GM23338 (cell line): ENCODE measurements at regions not wholly inside any gene's neighbourhood (a gene's known extent, or its start where the extent isn't known, plus 50 kb on each side); places are given as distances from the start of the nearest gene placed in this dataset.

ENCODE experiments used
- ATAC-seq: fragments of 200-7000 bp; cut with Tn5 transposase; 3 replicates; pipeline ENCODE4 v1.9.1; 2020
- DNase-seq: peaks from one replicate; pipeline ENCODE4 v3.0.0-alpha.2; 2015; ENCODE audit warnings: low spot score
- H2AFZ ChIP-seq: fragments of 200-600 bp; sonication (generic); 2 replicates; pipeline ENCODE4 v1.8.0; 2016; ENCODE audit warnings: antibody characterized with exemption, mild to moderate bottlenecking, moderate library complexity
- H3F3A ChIP-seq: fragments of 200-600 bp; sonication (generic); replicated peaks from 2 replicates; pipeline ENCODE4 v1.8.0; 2017; ENCODE audit warnings: antibody characterized with exemption, mixed run types, low read depth
- H3K27ac ChIP-seq: fragments of 200-600 bp; sonication (generic); 2 replicates; pipeline ENCODE4 v1.6.1; 2016; ENCODE audit warnings: low read depth
- H3K27me3 ChIP-seq: fragments of 200-600 bp; sonication (generic); 2 replicates; pipeline ENCODE4 v1.8.0; 2016; ENCODE audit warnings: mild to moderate bottlenecking, mixed run types, moderate library complexity; ENCODE audit not compliant: insufficient read depth
- H3K36me3 ChIP-seq: fragments of 200-600 bp; sonication (generic); 2 replicates; pipeline ENCODE4 v1.8.0; 2016; ENCODE audit warnings: mild to moderate bottlenecking; ENCODE audit not compliant: insufficient read depth
- H3K4me1 ChIP-seq: fragments of 200-600 bp; sonication (generic); 2 replicates; pipeline ENCODE4 v1.8.0; 2016; ENCODE audit warnings: mild to moderate bottlenecking, moderate library complexity; ENCODE audit not compliant: insufficient read depth
- H3K4me2 ChIP-seq: fragments of 200-600 bp; sonication (generic); 2 replicates; pipeline ENCODE4 v1.7.1; 2017; ENCODE audit warnings: mixed run types
- H3K4me3 ChIP-seq: fragments of 200-600 bp; sonication (generic); 2 replicates; pipeline ENCODE4 v1.6.1; 2016; ENCODE audit warnings: mixed run types
- H3K79me2 ChIP-seq: fragments of 200-600 bp; sonication (generic); replicated peaks from 2 replicates; pipeline ENCODE4 v1.8.0; 2017; ENCODE audit warnings: mild to moderate bottlenecking; ENCODE audit not compliant: insufficient read depth
- H3K9me2 ChIP-seq: fragments of 200-600 bp; sonication (generic); 2 replicates; pipeline ENCODE4 v1.8.0; 2017; ENCODE audit not compliant: insufficient read depth
- H4K20me1 ChIP-seq: fragments of 200-600 bp; sonication (generic); replicated peaks from 2 replicates; pipeline ENCODE4 v1.8.0; 2017; ENCODE audit warnings: mild to moderate bottlenecking; ENCODE audit not compliant: insufficient read depth
- H3K27ac Mint-ChIP-seq: 2 replicates; pipeline ENCODE4 v1.8.0; 2020; ENCODE audit warnings: inconsistent platforms, mild to moderate bottlenecking, moderate library complexity, mixed read lengths
- H3K27me3 Mint-ChIP-seq: 3 replicates; pipeline ENCODE4 v1.8.0; 2022; ENCODE audit warnings: low read depth, mild to moderate bottlenecking, moderate library complexity, mixed read lengths, inconsistent platforms; ENCODE audit not compliant: insufficient read depth, poor library complexity
- H3K36me3 Mint-ChIP-seq: 3 replicates; pipeline ENCODE4 v1.8.0; 2021; ENCODE audit warnings: low read depth, mild to moderate bottlenecking, inconsistent platforms, moderate library complexity, mixed read lengths
- H3K4me1 Mint-ChIP-seq: 3 replicates; pipeline ENCODE4 v1.8.0; 2020; ENCODE audit warnings: mild to moderate bottlenecking, inconsistent platforms, mixed read lengths
- H3K4me3 Mint-ChIP-seq: 3 replicates; pipeline ENCODE4 v1.8.0; 2021; ENCODE audit warnings: moderate library complexity, mild to moderate bottlenecking, inconsistent platforms, mixed read lengths
- H3K9me3 Mint-ChIP-seq: 3 replicates; pipeline ENCODE4 v1.8.0; 2020; ENCODE audit warnings: moderate library complexity, mild to moderate bottlenecking, inconsistent platforms, mixed read lengths
- CREB1 ChIP-seq: fragments of 250-450 bp; sonication (Bioruptor Pico); IDR thresholded peaks from 2 replicates; pipeline ENCODE4 v1.5.0; 2020; ENCODE audit warnings: low read depth, mild to moderate bottlenecking, moderate library complexity
- CTCF ChIP-seq, 2 experiments: fragments of 200-600 bp in 1 of 2; sonication (generic) in 1 of 2; conservative IDR thresholded peaks; 2 replicates each; pipeline versions ENCODE4 v1.5.1 to v1.6.1; 2016 to 2017; ENCODE audit warnings: antibody characterized with exemption in 2 of 2, low read depth in 2 of 2, mild to moderate bottlenecking in 2 of 2, moderate library complexity in 1 of 2
- ETS1 ChIP-seq: IDR thresholded peaks from 2 replicates; pipeline ENCODE4 v1.6.1; 2016; ENCODE audit warnings: antibody characterized with exemption
- EZH2 ChIP-seq: fragments of 200-600 bp; sonication (generic); IDR thresholded peaks from one replicate; pipeline ENCODE4 v1.8.0; 2017; ENCODE audit warnings: antibody characterized with exemption, mild to moderate bottlenecking, low read depth; ENCODE audit not compliant: unreplicated experiment
- EZH2phosphoT487 ChIP-seq: fragments of 200-600 bp; sonication (generic); IDR thresholded peaks from one replicate; pipeline ENCODE4 v1.8.1; 2018; ENCODE audit warnings: antibody characterized with exemption; ENCODE audit not compliant: unreplicated experiment
- JUNB ChIP-seq: IDR thresholded peaks from one replicate; pipeline ENCODE4 v1.6.1; 2016; ENCODE audit warnings: antibody characterized with exemption; ENCODE audit not compliant: unreplicated experiment
- NANOG ChIP-seq: IDR thresholded peaks from 2 replicates; pipeline ENCODE4 v1.6.1; 2016; ENCODE audit warnings: antibody characterized with exemption, borderline replicate concordance
- POLR2AphosphoS5 ChIP-seq: IDR thresholded peaks from 2 replicates; pipeline ENCODE4 v1.6.1; 2016; ENCODE audit warnings: antibody characterized with exemption, low read depth
- REST ChIP-seq: IDR thresholded peaks from one replicate; pipeline ENCODE4 v1.6.1; 2018; ENCODE audit warnings: antibody characterized with exemption; ENCODE audit not compliant: unreplicated experiment
- STAT1 ChIP-seq: IDR thresholded peaks from one replicate; pipeline ENCODE4 v1.6.1; 2016; ENCODE audit warnings: antibody characterized with exemption; ENCODE audit not compliant: unreplicated experiment
- ZNF114 ChIP-seq: fragments of 250-450 bp; sonication (Bioruptor Pico); IDR thresholded peaks from 2 replicates; pipeline ENCODE4 v1.5.0; 2020; ENCODE audit warnings: mild to moderate bottlenecking, moderate library complexity
- ZNF331 ChIP-seq: fragments of 250-450 bp; sonication (Bioruptor Pico); IDR thresholded peaks from 2 replicates; pipeline ENCODE4 v1.5.0; 2020; ENCODE audit warnings: low read depth, mild to moderate bottlenecking, moderate library complexity
- ZNF462 ChIP-seq: fragments of 250-450 bp; sonication (Bioruptor Pico); IDR thresholded peaks from 2 replicates; pipeline ENCODE4 v1.5.0; 2020; ENCODE audit warnings: mild to moderate bottlenecking, moderate library complexity

- no peak overlapping the region for H3K27ac Mint-ChIP-seq
- H3K27me3 ChIP-seq: no peaks in the 10 kb centered on the region
- H3K4me1 Mint-ChIP-seq: peaks cover 10% of the 10 kb centered on the region
- no peak overlapping the region for H2AFZ ChIP-seq
- H3F3A ChIP-seq: no peaks in the 10 kb centered on the region
- no peak for DNase-seq
- H3K79me2 ChIP-seq: no peaks in the 10 kb centered on the region
- ATAC-seq: no peak
- H3K27me3 Mint-ChIP-seq: peaks cover 3% of the 10 kb centered on the region
- no peaks in the 10 kb centered on the region for H3K36me3 Mint-ChIP-seq
- H3K4me3 Mint-ChIP-seq: no peak overlapping the region
- no peaks in the 10 kb centered on the region for H3K36me3 ChIP-seq
- TF ChIP-seq REST: no peak
- TF ChIP-seq STAT1: no peak
- no peak for TF ChIP-seq EZH2phosphoT487
- no peak for TF ChIP-seq ZNF114 (CRISPR knock-in tag)
- no peak for TF ChIP-seq ZNF462 (CRISPR knock-in tag)
- TF ChIP-seq NANOG: no peak
- TF ChIP-seq CREB1 (CRISPR knock-in tag): no peak
- no peak for TF ChIP-seq CTCF (conservative IDR thresholded peaks at IDR 0.05; ENCODE audit: low read depth in 2 of 2)
- TF ChIP-seq EZH2: no peak
- no peak for TF ChIP-seq JUNB
- no peak for TF ChIP-seq POLR2AphosphoS5
- no peak for TF ChIP-seq ZNF331
- TF ChIP-seq ETS1: no peak
- no peaks in the 10 kb centered on the region for H4K20me1 ChIP-seq
- peaks cover 6% of the 10 kb centered on the region; the same call in 1 of the 2 replicates for H3K9me2 ChIP-seq
- no peak overlapping the region for H3K4me3 ChIP-seq
- H3K4me1 ChIP-seq: peaks cover 4% of the 10 kb centered on the region
- no peak overlapping the region for H3K4me2 ChIP-seq
- H3K9me3 Mint-ChIP-seq: peaks cover 2% of the 10 kb centered on the region; the same call in 1 of the 3 replicates
- H3K27ac ChIP-seq: no peak overlapping the region
Observed at GRCh38 chr5:125139590-125139989, 393.2 kb upstream of the ZNF608 start.
